Smooth muscle cell (in vitro differentiated cells): ENCODE measurements at regions not wholly inside any gene's neighbourhood (a gene's known extent, or its start where the extent isn't known, plus 50 kb on each side); places are given as distances from the start of the nearest gene placed in this dataset.

Experiments
- DNase-seq: peaks from one replicate; lab custom pipeline; 2025; ENCODE audit not compliant: unreplicated experiment; lab: John Stamatoyannopoulos, UW
- H2AFZ ChIP-seq: fragments of 200-600 bp; sonication (generic); 2 replicates; pipeline ENCODE4 v1.6.0; 2016; ENCODE audit warnings: antibody characterized with exemption, low read depth, mild to moderate bottlenecking
- H3F3A ChIP-seq: fragments of 200-600 bp; sonication (generic); 2 replicates; pipeline ENCODE4 v1.6.0; 2017; ENCODE audit warnings: antibody characterized with exemption, low read depth
- H3K27ac ChIP-seq: fragments of 200-600 bp; sonication (generic); 2 replicates; pipeline ENCODE4 v1.5.1; 2016; ENCODE audit warnings: low read depth, mild to moderate bottlenecking
- H3K27me3 ChIP-seq: fragments of 200-600 bp; sonication (generic); 2 replicates; pipeline ENCODE4 v1.6.1; 2016; ENCODE audit warnings: low read depth, mild to moderate bottlenecking
- H3K36me3 ChIP-seq: fragments of 200-600 bp; sonication (generic); 2 replicates; pipeline ENCODE4 v1.5.1; 2016; ENCODE audit warnings: low read depth
- H3K4me1 ChIP-seq: fragments of 200-600 bp; sonication (generic); 2 replicates; pipeline ENCODE4 v1.5.1; 2016; ENCODE audit warnings: low read depth
- H3K4me2 ChIP-seq: fragments of 200-600 bp; sonication (generic); 2 replicates; pipeline ENCODE4 v1.6.0; 2016; ENCODE audit warnings: mild to moderate bottlenecking
- H3K4me3 ChIP-seq: fragments of 200-600 bp; sonication (generic); 2 replicates; pipeline ENCODE4 v1.5.1; 2016; ENCODE audit warnings: mild to moderate bottlenecking
- H3K79me2 ChIP-seq: fragments of 200-600 bp; sonication (generic); 2 replicates; pipeline ENCODE4 v1.6.0; 2016; ENCODE audit warnings: low read depth, mild to moderate bottlenecking
- H3K9ac ChIP-seq: fragments of 200-600 bp; sonication (generic); 2 replicates; pipeline ENCODE4 v1.6.0; 2016; ENCODE audit warnings: low read depth
- H3K9me3 ChIP-seq: fragments of 200-600 bp; sonication (generic); replicated peaks from 2 replicates; pipeline ENCODE4 v1.5.1; 2016; ENCODE audit warnings: low read depth
- H4K20me1 ChIP-seq: fragments of 200-600 bp; sonication (generic); 2 replicates; pipeline ENCODE4 v1.6.0; 2016; ENCODE audit warnings: low read depth
- CTCF ChIP-seq: fragments of 200-600 bp; sonication (generic); IDR thresholded peaks from 2 replicates; pipeline ENCODE4 v1.5.1; 2017; ENCODE audit warnings: borderline replicate concordance, mild to moderate bottlenecking, antibody characterized with exemption; ENCODE audit not compliant: insufficient read depth, poor library complexity, severe bottlenecking
- WGBS: methylation state at CpG from one replicate; pipeline ENCODE4 v1.1.7; 2016; ENCODE audit warnings: low lambda C conversion rate; 5-methylcytosine and 5-hydroxymethylcytosine counted together

- no peak for TF ChIP-seq CTCF
- Histone ChIP-seq H3K4me1 (no peaks in the 10 kb centered on the region), H3K27me3 (no peaks in the 10 kb centered on the region), H3K9ac (no peak overlapping the region), H3K9me3 (no peaks in the 10 kb centered on the region), H3K4me2 (no peak overlapping the region), H4K20me1 (no peaks in the 10 kb centered on the region), H3K36me3 (no peaks in the 10 kb centered on the region), H3K27ac (no peak overlapping the region), H3F3A (no peaks in the 10 kb centered on the region), H2AFZ (no peak overlapping the region), H3K4me3 (no peak overlapping the region), H3K79me2 (no peaks in the 10 kb centered on the region)
- no peak for DNase-seq
- WGBS: 69% methylated on average over 3 of the region's 3 CpGs
These were observed 95.3 kb upstream of the FOXN2 start for GRCh38 chr2:48219234-48219554.

- no peak for DNase-seq
- Histone ChIP-seq H3K4me2 (no peak overlapping the region), H3K27me3 (no peaks in the 10 kb centered on the region), H3K4me3 (no peak overlapping the region), H2AFZ (no peak overlapping the region), H3K4me1 (no peaks in the 10 kb centered on the region), H4K20me1 (no peaks in the 10 kb centered on the region), H3F3A (no peaks in the 10 kb centered on the region), H3K79me2 (no peaks in the 10 kb centered on the region), H3K36me3 (no peaks in the 10 kb centered on the region), H3K9ac (no peak overlapping the region), H3K9me3 (no peaks in the 10 kb centered on the region), H3K27ac (no peak overlapping the region)
- no peak for TF ChIP-seq CTCF
- 95% methylated on average over 1 of the region's 1 CpG for WGBS
These were observed 94.7 kb upstream of the FOXN2 start for GRCh38 chr2:48219555-48220436.

DNA sequence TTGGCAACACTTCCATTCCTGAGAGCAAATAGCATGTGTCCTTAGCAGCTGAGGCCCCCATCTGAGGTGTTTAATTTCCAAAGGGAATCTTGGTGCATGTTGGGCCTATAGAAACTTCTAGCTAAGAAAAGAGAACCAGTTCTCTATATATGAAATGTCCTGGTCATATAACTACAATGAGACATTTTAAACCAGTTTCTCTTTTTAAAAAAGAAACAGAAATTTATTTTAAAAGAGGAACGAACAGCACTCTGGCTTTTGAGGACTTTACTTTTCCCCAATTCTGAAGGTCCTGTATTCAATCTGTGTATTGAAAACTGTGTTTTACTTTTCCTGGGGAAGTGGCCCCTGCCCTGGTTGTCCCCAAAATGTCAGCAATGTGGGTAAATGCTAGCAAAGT is 94.0 kb upstream of the FOXN2 start:
- no peak overlapping the region for H2AFZ ChIP-seq
- H4K20me1 ChIP-seq: no peaks in the 10 kb centered on the region
- H3K79me2 ChIP-seq: no peaks in the 10 kb centered on the region
- H3K27ac ChIP-seq: no peak overlapping the region
- H3K4me3 ChIP-seq: no peak overlapping the region
- no peak for DNase-seq
- H3K9ac ChIP-seq: no peak overlapping the region
- no peaks in the 10 kb centered on the region for H3K4me1 ChIP-seq
- H3K27me3 ChIP-seq: no peaks in the 10 kb centered on the region
- no peak for TF ChIP-seq CTCF
- H3K9me3 ChIP-seq: no peaks in the 10 kb centered on the region
- no peak overlapping the region for H3K4me2 ChIP-seq
- no peaks in the 10 kb centered on the region for H3K36me3 ChIP-seq
- 89% methylated on average over 1 of the region's 1 CpG for WGBS
- H3F3A ChIP-seq: no peaks in the 10 kb centered on the region

GRCh38 chr2:48221846-48222516 is 92.5 kb upstream of the FOXN2 start:
- no peak for TF ChIP-seq CTCF
- no peak overlapping the region for H2AFZ ChIP-seq
- no peak overlapping the region for H3K4me3 ChIP-seq
- no peaks in the 10 kb centered on the region for H3K4me1 ChIP-seq
- no peak overlapping the region for H3K9ac ChIP-seq
- no peaks in the 10 kb centered on the region for H3K36me3 ChIP-seq
- H4K20me1 ChIP-seq: no peaks in the 10 kb centered on the region
- no peak for DNase-seq
- H3K4me2 ChIP-seq: no peak overlapping the region
- 93% methylated on average over 4 of the region's 4 CpGs for WGBS
- H3K27ac ChIP-seq: no peak overlapping the region
- H3K9me3 ChIP-seq: no peaks in the 10 kb centered on the region
- H3F3A ChIP-seq: no peaks in the 10 kb centered on the region
- H3K27me3 ChIP-seq: no peaks in the 10 kb centered on the region
- H3K79me2 ChIP-seq: no peaks in the 10 kb centered on the region
